COR-L47 (cell line): ENCODE measurements at regions not wholly inside any gene's neighbourhood (a gene's known extent, or its start where the extent isn't known, plus 50 kb on each side); places are given as distances from the start of the nearest gene placed in this dataset.
A peak's percentile ranks its signal among the peaks of the same experiment; 100 is the strongest.

Experiments
- DNase-seq: peaks from one replicate; lab custom pipeline; 2025; lab: John Stamatoyannopoulos, UW

DNA sequence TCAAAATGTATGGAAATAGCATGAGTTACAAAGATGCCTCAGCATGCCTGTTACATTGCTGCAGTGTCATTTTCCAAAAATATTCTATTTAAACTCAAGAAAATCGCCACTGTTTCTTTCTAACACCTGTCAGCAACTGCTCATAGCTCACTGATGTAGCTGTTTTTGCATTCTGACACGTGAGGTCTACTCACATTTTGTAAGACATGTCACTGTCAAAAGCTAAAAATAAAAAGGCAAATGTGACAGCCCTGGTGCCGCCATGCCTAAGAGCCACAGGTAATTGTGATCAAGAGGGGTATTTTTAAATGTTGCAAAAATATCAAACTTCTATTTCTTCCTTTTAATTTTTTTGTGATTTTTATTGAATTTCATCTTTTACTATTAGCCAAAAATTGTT is 556.2 kb upstream of the TMPRSS15 start:
- no peak for DNase-seq

DNA sequence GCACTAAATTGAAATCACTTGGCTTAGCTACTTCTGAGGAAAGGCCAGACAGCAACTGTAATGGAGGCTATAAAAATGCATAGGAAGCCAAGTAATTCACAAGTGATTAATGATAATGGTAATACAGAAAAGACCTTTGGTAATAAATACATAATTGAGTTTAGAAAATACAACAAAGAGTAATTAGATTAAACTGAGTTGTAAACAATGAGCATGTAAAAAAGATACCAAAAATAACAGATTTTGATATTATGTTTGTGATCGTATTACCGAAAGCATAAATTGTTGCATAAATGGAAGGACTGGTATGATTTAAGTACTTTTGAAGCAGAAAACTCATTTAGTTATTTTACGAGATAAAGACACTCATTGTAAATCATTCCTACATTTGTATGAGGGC is 556.7 kb upstream of the TMPRSS15 start:
- DNase-seq, result no peak

DNA sequence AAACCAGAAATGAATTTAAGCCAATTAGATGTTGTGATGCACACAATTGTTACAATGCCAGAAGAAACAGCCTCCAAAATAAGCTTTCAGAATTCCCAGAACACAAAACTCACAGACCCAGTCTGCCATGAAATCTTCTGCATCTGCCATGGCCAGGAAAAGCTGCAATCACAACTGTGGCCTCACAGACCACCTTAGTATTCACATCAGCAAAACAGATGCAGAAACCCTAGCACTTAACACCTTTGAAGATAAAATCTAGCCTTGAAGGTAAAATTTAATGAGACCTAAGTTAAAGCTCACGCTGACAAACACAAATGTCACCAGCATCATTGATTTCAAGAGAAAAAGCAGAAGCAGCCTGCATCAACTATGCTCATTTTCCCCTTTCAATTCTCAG is 566.8 kb upstream of the TMPRSS15 start:
- no peak for DNase-seq

DNA sequence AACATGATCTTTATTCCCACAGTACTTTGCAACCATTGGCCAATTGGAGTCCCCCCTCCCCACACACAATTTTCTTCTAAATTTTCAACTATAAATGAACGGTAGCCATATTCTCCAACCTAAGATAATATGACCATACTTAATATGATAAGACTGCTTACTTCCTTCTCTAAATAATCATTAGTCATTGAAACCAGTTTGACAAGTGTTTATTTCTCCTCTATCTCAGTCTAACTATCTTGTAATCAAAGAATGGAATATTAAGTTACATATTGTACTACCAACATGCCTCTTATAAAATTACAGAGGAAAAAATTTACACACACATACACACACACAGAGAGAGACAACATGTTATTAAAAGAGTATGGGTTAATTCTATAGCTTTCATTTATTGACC is 567.4 kb upstream of the TMPRSS15 start:
- no peak for DNase-seq

DNA sequence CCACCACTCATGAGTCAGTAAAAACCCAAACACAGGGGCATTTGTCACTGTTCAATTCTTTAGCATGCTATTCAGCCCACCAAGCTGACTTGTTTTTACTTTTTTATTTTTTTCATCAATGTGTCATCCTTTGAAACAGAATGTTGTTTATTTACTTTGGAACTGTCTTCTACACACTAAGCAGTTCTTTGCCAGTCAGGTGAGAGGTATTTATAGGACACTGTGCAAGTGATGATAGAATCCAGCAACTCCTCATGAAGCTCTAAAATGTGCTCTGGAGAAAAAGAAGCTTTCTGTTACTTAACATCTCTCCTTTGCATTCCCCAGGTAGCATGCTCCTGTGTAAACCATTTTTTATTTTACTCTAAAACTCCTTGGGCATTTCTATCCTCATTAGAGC is 582.0 kb upstream of the TMPRSS15 start:
- no peak for DNase-seq

DNA sequence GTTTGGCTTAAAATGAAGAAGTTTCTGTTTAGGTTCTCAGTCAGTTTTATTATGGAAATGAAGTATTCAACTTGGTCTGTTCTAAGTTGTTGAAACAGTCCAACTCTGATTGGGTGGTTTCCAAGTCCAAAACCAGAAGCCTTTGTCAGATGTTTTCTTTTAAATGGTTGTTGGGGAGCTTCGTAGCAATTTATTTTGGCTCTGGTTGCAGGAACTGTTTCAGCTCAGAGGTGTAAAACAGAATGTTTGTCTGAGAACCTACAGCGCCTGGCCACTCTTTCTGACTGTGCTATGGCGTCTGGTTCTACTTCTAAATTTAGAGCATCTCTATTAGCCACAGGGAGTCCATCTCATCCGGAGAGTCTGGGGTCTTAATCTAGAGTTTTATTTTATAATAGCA is 582.6 kb upstream of the TMPRSS15 start:
- DNase-seq, result no peak

DNA sequence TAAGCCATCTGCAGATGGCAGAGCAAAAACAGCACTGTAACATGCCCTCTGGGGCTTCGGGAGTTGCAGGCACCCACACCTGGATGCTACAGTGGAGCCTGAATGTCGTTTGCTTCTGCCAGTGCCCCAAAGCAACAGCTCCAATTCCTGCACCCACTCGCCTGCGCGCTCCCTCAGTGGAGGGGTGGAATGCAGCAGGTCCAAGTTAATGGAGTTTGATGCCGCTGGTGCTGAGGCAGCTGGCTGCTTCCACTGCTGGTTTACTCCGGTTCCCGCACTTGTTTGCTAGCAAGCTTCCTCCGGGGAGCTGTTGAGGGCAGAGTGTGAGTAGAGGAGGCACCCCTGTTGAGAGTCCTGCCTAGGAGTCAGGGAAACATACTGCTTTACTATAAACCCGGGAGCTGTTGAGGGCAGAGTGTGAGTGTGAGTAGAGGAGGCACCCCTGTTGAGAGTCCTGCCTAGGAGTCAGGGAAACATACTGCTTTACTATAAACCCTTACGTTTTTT is 584.0 kb upstream of the TMPRSS15 start:
- no peak for DNase-seq

DNA sequence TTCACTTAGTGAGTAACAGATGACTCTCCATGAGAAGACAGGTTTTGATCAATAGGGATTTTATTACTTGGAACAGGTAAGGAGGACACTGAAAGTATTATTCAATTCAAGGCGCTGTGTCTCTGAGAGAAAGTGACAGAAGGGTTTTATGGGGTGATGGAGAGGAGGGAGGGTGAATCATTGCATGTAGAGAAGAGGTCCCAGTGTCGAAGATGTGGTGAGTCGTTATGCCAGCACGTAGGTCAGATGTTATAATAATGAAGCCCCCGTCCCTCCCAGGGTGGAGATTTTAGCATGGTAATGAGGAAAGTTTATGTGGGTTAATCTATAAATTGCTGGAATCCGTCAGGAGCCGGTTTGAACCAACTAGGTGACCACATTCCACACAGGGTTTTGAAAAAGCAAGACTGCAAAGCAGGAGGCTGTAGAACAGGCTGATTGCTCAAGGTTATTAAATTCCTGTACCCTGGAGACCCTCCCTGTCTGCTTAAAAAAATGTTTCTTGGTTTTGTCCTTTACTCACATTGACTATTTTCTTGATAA is 586.4 kb upstream of the TMPRSS15 start:
- no peak for DNase-seq

DNA sequence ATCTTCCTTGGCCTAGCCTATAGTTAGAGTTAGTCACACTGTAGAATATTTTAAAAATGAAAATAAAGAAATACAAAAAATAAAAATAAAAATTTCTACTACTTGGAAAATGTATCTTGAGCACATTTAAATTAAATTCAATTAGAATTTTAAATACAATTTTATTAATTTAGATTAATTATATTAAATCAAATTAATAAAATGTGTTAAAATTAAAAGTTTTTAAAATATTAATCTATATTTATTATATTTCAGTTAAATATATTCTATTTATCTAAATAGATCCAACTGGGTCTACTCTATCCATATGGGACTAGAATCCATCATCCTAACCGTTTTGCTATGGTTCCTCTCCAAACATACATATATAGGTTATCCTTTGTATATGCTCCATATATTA is 588.3 kb upstream of the TMPRSS15 start:
- no peak for DNase-seq

DNA sequence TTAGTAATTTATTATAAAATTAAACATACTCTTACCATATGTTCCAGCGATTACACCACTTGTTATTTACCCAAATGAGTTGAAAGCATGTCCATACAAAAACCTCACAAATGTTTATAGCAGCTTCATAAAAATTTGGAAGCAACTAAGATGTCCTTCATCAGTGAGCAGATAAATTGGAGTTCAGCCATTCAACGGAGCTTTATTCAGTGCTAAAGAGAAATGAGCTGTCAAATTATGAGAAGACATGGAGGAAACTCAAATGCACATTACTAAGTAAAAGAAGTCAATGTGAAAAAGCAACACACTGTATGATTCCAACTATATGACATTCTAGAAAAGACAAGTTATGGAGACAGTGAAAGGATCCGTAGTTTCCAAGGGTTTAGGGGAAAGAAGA is 606.7 kb upstream of the TMPRSS15 start:
- no peak for DNase-seq

DNA sequence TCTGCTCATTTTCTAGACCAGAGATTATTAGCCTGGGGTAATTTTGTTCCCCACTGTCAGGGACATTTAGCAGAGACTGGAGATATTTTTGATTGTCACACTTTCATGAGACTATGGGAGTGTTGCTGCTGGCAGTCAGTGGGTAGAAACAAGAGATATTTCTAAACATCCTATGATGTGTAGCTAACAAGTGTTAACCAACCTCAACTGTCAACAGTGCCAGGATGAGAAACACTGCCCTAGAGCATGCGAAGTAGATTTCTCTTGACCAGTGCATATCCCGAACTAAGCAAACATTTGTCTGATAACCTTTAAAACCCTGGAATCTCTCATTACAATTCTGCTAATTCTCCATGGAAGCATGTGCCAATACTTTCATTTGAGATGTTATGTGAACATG is 607.4 kb upstream of the TMPRSS15 start:
- no peak for DNase-seq

DNA sequence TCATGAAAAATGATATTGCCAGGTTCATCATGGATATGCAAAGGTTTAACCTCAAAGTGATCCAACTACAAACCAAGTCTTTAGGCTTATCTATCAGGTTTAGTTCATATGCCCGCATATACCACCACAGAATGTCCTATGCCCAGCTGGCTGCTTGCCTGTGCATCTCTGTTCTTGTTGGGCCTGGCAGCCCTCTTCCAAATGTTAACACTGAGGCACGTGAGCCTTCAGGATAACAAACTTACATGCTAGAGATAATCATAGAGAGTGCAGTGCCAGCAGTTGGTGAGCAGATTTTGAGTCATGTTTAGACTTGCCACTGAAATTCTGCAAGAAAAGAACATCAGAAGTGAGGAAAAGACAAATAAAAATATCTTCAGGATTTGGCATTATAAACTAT is 607.9 kb upstream of the TMPRSS15 start:
- DNase-seq, result no peak

DNA sequence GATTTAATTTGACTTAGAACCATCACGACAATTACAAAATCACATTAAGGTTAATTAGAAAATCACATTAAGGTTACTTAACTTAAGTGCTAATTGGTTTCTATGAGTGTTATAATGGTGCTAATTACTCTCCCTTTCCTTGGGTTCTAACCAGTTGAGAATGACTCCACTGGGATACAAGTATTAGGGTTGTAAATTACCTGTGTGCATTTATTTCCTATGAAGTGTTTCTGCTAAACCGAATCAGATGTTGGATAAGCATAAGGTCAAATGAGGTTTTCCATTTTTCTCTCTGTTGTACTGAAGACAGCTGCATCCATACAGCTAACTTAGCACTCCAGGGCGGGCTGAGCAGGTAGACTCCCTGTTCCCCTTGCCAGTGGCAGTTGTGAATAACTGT is 610.3 kb upstream of the TMPRSS15 start:
- no peak for DNase-seq

DNA sequence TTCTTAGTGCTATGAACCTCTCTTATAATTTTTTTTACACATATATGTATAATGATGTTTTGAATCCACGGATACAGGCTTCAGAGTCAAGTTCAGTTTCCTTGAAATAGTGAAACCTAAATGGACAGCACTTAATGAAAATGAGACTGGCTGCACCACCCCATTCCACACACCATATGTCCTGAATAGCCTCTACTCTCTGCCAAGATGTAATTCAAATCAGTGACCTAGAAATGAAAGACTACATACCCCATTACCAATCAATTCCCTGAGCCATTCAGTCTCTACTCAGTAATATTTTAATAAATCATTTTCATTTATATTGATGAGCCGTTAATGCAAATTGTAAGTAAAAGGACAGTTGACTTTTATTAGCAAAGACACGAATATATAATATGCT is 614.9 kb upstream of the TMPRSS15 start:
- no peak for DNase-seq

DNA sequence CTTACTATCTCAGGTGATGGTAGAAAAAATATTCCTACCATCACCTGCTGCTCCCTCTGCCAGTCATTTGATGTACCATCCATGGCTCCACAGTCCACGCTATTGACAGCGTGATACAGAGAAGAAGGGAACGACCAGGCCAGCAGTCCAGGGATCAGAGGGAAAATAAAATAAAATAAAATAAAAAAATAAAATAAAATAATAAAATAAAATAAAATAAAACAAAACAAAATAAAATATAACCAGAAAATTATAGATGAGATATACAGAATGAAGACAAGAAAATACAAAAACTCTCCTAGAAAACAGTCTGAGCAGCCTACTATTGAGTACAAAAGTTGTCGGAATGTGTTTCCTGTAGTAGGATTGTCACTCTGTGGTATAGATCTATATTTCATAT is 619.4 kb upstream of the TMPRSS15 start:
- no peak for DNase-seq

DNA sequence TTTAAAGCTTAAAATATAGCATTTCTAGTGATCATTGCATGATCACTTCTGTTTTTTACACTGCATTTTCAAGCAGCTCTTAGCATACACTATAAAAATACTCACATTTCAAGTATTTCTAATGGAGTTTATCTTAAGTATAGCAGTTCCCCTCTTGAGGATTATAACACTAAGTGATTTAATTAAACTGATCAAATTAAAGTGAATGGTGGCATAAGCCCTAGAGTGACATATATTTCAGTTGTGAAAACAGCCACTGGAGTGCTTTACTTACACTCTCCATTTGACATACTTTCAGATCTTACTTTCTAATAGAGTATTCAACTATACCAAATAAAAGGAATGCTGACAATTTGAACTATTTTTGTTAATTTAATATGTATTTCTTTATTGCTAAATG is 623.3 kb upstream of the TMPRSS15 start:
- DNase-seq, result no peak

DNA sequence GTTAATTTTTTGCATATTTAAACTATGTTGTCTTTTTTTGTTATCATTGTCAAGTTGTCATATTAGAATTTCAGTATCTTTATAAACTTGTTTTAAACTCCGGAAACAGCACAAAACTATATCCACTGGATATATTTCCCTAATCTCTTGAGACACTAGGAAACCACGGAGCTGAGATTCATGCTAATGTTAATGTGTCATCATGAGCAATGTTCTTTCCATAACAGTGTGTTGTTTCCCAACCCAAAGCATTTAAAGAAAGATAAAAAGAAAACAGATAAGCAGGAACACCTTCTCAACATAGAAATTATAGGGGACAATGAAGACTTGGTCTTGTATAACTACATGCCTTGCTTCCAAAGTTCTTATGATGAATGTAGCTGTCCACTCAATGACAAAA is 626.2 kb upstream of the TMPRSS15 start:
- no peak for DNase-seq

DNA sequence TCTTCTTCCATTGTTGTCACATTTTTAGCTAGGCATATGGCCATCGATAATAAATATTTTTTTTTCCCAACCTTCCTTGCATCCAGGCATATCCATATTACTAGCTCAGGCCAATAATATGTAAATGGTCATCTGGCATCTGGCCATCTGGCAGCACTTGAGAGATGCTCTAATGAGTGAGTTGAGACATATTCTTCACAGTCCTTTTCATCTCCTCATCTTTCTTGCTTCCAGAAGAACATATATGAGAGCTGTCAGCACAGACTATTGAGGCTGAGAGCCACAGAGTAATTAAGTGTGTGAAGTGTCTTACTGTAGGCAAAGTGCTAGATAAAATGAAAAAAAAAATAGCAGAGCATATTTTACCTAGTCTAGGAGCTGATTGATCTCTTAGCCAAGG is 628.4 kb upstream of the TMPRSS15 start:
- DNase-seq, result peak; percentile 8

DNA sequence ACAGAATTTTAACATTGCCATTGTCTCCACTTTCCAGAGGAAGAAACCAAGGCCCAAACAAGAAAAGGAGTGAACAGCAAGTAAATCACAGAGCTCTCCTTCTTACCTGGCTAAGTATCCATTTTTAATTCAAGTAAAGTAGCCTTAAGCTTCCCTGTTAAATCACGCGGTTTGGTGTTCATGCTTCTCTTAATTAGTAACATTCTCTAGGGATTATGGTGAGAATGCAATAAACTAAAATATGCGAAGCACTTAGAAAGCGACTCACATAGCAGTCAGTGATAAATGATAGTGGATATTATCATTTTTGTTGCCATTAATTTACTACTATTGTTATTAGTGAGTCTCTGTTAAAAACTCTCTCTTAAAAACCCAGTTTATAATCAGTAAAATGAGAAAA is 630.5 kb upstream of the TMPRSS15 start:
- no peak for DNase-seq

DNA sequence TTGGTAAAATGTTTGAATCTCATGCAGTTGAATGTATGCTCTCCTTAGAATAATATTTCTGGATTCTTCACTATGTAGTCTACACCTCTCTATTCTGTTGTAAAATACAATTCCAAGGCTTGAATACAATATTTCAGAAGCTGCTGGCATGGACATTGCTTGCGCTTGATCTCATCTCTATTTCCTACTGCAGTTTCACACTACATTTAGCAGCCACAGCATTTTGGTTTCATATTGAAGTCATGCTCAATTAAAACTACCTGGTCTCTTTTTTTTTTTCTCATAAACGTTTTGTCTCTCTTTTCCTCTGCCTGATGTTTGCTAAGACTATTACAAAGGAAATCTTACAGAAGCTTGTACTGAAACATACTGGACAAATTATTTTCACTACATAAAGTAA is 631.0 kb upstream of the TMPRSS15 start:
- no peak for DNase-seq

DNA sequence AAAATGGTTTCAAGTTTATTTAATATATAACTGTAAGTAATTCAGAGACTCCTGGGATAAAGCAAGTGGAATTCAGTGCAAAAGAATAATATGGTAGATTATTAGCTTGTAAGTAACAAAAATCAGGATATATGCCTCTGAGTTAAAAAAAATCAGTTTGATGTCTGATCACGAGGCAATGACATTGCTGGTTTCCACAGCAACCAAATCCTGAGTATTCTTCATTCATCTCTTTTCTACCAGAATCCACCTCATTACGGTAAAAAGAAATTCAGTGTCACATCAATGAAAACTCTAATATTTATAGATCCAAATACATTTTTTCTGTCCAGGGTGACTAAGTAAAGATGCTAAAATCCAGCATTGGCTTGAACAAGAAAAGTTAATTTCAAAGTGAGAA is 642.3 kb upstream of the TMPRSS15 start:
- DNase-seq, result no peak

DNA sequence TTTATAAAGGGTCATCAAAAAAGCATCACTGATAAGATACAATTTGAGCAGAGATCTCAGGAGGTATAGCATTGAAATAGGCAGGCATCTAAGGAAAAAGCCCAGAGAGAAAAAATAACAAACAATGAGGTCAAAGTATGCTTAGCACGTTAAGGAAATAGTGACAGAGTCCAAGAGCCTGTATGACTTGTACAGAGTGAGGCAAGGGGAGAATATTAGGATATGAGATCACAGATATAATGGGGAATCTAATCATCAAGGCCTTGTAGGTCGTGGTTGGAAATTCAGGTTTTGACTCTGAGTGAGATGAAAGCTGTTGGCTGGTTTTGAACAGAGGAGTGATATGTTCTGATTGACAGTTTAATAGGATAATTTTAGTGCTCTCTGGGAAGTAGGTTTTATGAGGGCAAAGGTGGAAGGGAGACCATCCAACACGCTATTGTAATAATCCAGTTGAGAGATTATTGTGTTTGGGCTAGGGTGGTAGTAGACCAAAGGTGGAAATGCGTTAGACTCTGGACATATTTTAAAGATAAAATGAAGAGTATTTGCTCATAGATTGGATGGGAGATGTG is 644.6 kb upstream of the TMPRSS15 start:
- DNase-seq, result no peak

DNA sequence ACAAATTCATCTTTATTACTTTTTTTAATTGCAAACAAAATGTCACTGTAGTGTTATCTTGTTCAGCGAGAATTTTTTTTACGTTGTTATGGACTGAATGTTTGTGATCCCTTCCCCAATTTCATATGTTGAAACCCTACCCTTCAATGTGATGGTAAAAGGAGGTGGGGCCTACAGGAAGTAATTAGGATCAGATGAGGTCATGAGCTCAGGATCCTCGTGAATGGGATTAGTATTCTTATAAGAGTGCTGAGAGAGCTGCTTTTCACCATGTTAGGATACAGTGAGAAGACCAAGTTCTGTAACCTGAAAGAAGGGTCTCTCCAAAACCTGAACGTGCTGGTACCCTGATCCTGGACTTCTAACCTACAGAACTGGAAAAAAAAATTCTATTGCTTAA is 646.0 kb upstream of the TMPRSS15 start:
- no peak for DNase-seq

DNA sequence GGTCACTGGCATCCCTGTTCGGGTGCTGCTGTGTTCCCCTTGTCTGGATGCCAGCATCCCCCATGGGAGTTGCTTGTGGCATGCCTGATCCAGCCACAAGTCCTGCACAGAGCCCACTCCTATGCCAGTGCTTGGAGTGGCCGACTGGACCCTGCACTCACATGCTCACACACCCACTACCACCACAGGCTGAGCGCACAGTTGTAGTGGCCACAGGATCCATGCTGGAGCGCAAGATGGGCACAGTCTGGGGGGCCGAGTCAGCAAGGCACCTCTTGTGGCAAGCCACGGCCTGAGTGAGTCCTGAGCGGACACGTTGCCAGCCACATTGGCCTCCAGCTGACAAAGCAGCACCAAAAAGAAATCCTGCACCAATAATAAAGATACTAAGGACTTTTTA is 661.6 kb upstream of the TMPRSS15 start:
- DNase-seq, result no peak

DNA sequence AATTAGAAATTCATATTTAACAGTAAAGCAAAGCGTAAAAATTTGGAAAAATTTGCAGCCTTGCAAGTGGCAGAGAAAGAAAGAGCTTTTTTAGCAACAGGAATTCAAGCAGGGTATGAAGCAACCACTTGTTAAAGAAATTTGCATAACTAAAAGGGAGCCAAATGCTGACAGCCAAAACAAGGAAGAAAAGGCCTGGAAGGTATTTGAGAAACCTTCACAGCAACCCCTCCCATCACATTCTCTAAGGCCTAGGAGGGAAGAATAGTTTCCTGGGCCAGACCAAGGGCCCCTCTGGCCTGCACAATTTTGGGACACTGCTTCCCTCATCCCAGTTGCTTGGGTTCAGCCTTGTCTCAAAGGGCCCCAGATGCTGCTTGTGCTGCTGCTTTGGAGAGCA is 672.4 kb upstream of the TMPRSS15 start:
- DNase-seq, result no peak
